ENCODE measurements at regions not wholly inside any gene's neighbourhood (a gene's known extent, or its start where the extent isn't known, plus 50 kb on each side); places are given as distances from the start of the nearest gene placed in this dataset.

DNA sequence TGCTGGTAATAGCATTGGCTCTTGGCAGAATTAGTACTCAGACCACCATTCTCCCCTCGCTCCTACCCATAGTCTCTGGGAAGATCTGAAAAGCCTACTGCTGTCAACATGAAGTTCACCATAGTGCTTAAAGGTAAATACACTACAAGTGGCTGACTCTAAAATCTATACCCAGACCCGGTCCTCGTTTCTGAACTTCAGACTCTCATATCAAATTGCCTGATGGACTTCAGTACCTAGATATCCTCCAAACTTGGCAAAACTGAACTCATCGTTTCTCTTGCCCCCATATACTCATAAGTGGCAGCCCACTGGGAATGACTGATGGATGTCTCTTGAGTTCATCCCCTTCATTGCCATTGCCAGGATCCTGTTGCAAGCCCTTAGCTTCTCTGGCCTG, 67.3 kb downstream of the VCPKMT start:
- no peak overlapping the region for H2BK20ac ChIP-seq (ENCODE audit: low read length)
- no peak overlapping the region for H2BK120ac ChIP-seq (replicated peaks; ENCODE audit: low read depth, low read length)
- H2BK5ac ChIP-seq (ENCODE audit: low read depth, low read length) = no peak overlapping the region
- 89% methylated on average over 4 of the region's 4 CpGs; no CpG with 5 or more reads in 1 of the 2 experiments for WGBS, 2 experiments (ENCODE audit: extremely low coverage in 1 of 2, insufficient coverage in 1 of 2, insufficient read length in 1 of 2, insufficient replicate concordance in 2 of 2, low coverage in 1 of 2, low lambda C conversion rate in 2 of 2, missing lambda C conversion rate in 1 of 2)
- no peak overlapping the region for H3K27ac ChIP-seq (ENCODE audit: low read depth, low read length)
- no peaks in the 10 kb centered on the region for H3K27me3 ChIP-seq (replicated peaks in 1 of 4; ENCODE audit: control insufficient read depth in 3 of 4, extremely low read depth in 1 of 4, insufficient read depth in 3 of 4, low read length in 3 of 4)
- H3K36me3 ChIP-seq (ENCODE audit: control insufficient read depth in 2 of 4, insufficient read depth in 4 of 4, low read length in 3 of 4) = no peaks in the 10 kb centered on the region
- no peak overlapping the region for H3K4me3 ChIP-seq (ENCODE audit: extremely low read depth in 1 of 4, insufficient read depth in 2 of 4, low read depth in 3 of 4, low read length in 4 of 4)
- H3K79me1 ChIP-seq (ENCODE audit: low read depth, low read length) = no peaks in the 10 kb centered on the region
- H4K91ac ChIP-seq (replicated peaks; ENCODE audit: insufficient read length, low read length) = no peak overlapping the region
- no peak overlapping the region for H2AFZ ChIP-seq (ENCODE audit: low read length)
- POLR2A ChIA-PET (ENCODE audit: partially characterized antibody) = no interaction called here
- H2AK5ac ChIP-seq (ENCODE audit: low read depth, low read length) = no peak overlapping the region
- CTCF ChIA-PET (ENCODE audit: partially characterized antibody) = interaction anchor here (1.2 to 1.7 kb wide), 2 partner anchors 12 to 42 kb away, joined by 3 to 5 read pairs; no protein-coding TSS in a partner anchor
- H4K20me1 ChIP-seq (replicated peaks in 1 of 2; ENCODE audit: control insufficient read depth in 1 of 2, insufficient read depth in 2 of 2, low read length in 2 of 2) = no peaks in the 10 kb centered on the region
- H3K23ac ChIP-seq (ENCODE audit: insufficient read length) = no peak overlapping the region
- no peak overlapping the region for H3K9ac ChIP-seq (replicated peaks in 1 of 4; ENCODE audit: extremely low read depth in 1 of 4, low read depth in 3 of 4, low read length in 3 of 4)
- H4K5ac ChIP-seq (ENCODE audit: insufficient read length, low read depth, low read length) = no peak overlapping the region
- no peak for DNase-seq (ENCODE audit: low read depth in 1 of 2, low spot score in 2 of 2)
- H3K18ac ChIP-seq (ENCODE audit: extremely low read depth, low read length) = no peak overlapping the region
- H4K8ac ChIP-seq (ENCODE audit: extremely low read depth, insufficient read depth, low read length) = no peak overlapping the region
- H3K4me2 ChIP-seq (ENCODE audit: insufficient read depth in 1 of 2, low read depth in 2 of 2, low read length in 2 of 2) = no peak overlapping the region
- H3K14ac ChIP-seq (ENCODE audit: insufficient read length) = no peak overlapping the region
- no peak overlapping the region for H2BK12ac ChIP-seq (ENCODE audit: low read depth, low read length)
- TF ChIP-seq RFX5 (IDR thresholded peaks at IDR 0.05; ENCODE audit: borderline replicate concordance, low read depth, low read length) = no peak
- no peak for TF ChIP-seq MAFK (IDR thresholded peaks at IDR 0.05; ENCODE audit: low read depth, low read length)
- TF ChIP-seq RBBP5 (IDR thresholded peaks at IDR 0.05; ENCODE audit: borderline replicate concordance, low read depth, low read length) = no peak
- no peak for TF ChIP-seq CHD2 (IDR thresholded peaks at IDR 0.05; ENCODE audit: low read length)
- no peak for TF ChIP-seq ASH2L (IDR thresholded peaks at IDR 0.05; ENCODE audit: low read length)
- no peak for TF ChIP-seq RXRA (IDR thresholded peaks at IDR 0.05; ENCODE audit: insufficient read depth, low read depth, low read length)
- TF ChIP-seq GTF2F1 (IDR thresholded peaks at IDR 0.05; ENCODE audit: borderline replicate concordance, low read depth, low read length) = no peak
- no peak for TF ChIP-seq POU5F1 (IDR thresholded peaks at IDR 0.05; ENCODE audit: low read depth, low read length)
- TF ChIP-seq JUND (IDR thresholded peaks at IDR 0.05; ENCODE audit: low read length) = no peak
- TF ChIP-seq CREB1 (IDR thresholded peaks at IDR 0.05) = no peak
- H3K23me2 ChIP-seq (ENCODE audit: low read depth, low read length) = no peaks in the 10 kb centered on the region
- H3K79me2 ChIP-seq (ENCODE audit: control insufficient read depth in 1 of 2, insufficient read depth in 2 of 2, low read length in 2 of 2) = no peaks in the 10 kb centered on the region
- no peak overlapping the region for H2BK15ac ChIP-seq (ENCODE audit: low read length)
- no peaks in the 10 kb centered on the region; a peak in 1 of 4 replicates for H3K9me3 ChIP-seq (ENCODE audit: insufficient read depth in 2 of 2, low read depth in 1 of 2, low read length in 1 of 2)
- no peak overlapping the region for H3K56ac ChIP-seq (replicated peaks; ENCODE audit: insufficient read length, low read depth, low read length)
- H3K4me1 ChIP-seq (replicated peaks in 1 of 4; ENCODE audit: control insufficient read depth in 3 of 4, insufficient read depth in 4 of 4, low read length in 3 of 4) = peaks cover 0 to 4% (median 1%) of the 10 kb centered on the region in 4 experiments; a peak in 2 of 7 replicates
- no peak overlapping the region for H3K4ac ChIP-seq (replicated peaks; ENCODE audit: insufficient read length, low read depth, low read length)
- no peak for FAIRE-seq

Measured in H1 (cell line).